T47D (cell line): ENCODE measurements at regions not wholly inside any gene's neighbourhood (a gene's known extent, or its start where the extent isn't known, plus 50 kb on each side); places are given as distances from the start of the nearest gene placed in this dataset.

Source experiments
- DNase-seq, 2 experiments: peaks; one replicate each; pipeline versions ENCODE4 v3.0.0 to v3.0.0-alpha.2; 2011 to 2012; ENCODE audit warnings: low read depth in 1 of 2, low spot score in 1 of 2
- JUND ChIP-seq: IDR thresholded peaks from 2 replicates; pipeline ENCODE4 v1.6.1; 2012; ENCODE audit warnings: low read depth
- in situ Hi-C: cut with HindIII; loops from 2 replicates; pipeline ENCODE4 v1.10.0; 2016; ENCODE audit warnings: low sequenced_read_pairs, low pct_unique_long_range_greater_than_20kb

DNA sequence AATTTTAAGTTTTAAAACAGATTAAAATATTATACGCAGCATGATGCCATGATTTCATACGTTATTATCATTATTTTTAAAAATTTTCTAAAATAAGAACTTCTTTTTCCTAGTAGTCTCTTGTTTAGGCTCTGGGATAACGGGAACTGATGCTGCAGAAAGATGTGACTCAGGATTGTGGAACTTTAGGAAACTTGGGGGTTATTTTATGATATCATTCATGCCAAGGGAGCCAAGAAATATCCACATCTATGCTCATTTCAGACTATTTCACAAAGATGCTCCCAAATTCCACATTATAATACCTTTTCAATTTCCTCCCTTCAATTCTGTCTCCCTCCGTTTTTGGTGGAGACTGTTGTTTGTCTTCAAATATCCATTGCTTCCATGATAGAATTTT, 236.4 kb downstream of the HS3ST3A1 start:
- in situ Hi-C loops, result no loop called here
- no peak for DNase-seq
- TF ChIP-seq JUND, result no peak

DNA sequence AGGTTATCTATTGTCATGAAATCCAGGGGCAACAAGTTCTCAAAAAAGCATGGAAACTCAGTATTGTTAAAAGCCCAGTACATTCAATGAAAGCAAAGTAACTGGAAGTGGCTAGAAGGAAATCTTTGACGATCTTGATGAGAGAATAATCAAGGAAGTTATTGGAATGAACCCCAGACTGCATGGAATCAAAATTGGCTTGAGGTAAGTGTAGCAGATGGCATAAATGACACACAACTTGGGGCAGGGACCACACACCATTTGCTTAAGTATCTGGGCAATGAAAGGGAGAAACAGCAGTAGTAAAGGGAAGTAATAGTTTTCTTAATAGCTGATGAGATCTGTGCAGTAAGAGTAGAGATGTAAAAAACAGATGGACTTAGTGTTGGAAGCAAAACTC, 238.0 kb downstream of the HS3ST3A1 start:
- in situ Hi-C loops, result no loop called here
- no peak for DNase-seq
- TF ChIP-seq JUND, result no peak

DNA sequence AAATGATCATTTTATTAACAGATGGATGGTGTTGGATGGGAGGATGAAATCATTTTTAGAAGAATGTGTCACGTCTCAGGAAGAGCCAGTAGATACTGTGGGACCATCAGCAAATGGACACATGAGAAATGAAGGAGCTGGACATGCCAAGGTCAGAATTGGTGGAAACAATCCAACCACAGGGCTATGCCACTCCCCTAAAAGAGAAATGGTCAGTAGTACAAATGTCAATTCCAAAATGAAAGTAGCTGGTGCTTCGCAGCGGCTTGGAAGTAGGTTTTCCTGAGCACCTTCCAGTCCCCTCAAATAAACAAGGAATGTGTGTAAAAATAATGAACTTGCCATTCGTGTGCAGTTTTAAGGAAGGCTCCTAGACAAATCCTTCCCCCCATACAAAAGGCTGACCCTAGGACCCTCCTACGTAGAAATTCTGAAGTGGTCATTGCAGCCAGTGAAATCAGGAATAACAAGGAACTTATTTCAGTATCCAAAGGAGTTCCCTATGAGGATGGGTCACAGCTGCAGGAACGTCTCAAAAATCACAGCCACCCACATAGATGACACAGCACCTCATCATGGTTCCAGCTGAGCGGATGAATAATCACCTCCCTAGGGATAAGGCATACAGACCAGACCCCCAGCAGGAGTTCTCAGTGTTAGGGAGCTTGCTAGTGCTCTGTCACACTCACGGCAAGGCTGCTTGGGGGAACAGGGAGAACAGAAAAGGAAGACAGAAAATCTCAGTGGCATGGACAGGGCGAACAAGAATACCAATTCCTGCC, 239.2 kb downstream of the HS3ST3A1 start:
- in situ Hi-C loops, result no loop called here
- TF ChIP-seq JUND, result no peak
- DNase-seq, result no peak

DNA sequence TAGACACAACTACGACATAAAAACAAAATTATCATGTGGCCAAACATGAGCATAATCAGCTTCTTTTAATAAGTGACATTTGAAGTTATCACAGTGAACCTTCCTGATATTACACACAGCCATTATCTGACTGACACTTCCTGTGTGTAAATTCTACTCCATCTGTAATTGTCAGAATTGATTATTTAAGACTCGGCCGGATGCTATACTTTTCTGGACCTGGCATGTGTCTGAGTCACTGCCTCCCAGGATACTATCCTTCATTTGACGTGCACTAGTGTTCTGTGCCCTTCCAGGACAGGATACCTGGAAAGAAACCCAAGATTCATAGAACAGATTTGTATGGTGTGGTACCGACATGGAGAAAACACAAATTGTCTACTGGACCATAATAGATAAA, 242.0 kb downstream of the HS3ST3A1 start:
- TF ChIP-seq JUND, result no peak
- no peak for DNase-seq
- in situ Hi-C loops, result no loop called here

DNA sequence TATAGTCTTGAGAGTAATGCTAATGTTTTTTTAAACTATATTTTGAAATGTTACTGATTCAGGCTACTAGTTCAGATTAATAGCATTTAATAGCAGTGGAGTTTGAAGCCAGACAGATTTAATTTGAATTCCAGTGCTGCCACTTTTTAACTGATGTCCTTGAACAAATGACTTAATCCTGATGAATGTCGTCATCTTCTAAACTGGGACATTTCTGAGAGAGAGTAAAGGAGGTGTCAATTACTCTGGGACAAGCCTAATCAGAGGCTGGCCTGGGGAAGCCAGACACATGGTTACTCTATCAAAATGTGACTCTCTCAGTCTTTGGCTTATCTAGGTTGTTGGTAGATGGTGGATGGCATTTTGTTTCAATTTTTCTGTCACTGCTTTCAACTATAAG, 246.7 kb downstream of the HS3ST3A1 start:
- no peak for TF ChIP-seq JUND
- in situ Hi-C loops, result no loop called here

DNA sequence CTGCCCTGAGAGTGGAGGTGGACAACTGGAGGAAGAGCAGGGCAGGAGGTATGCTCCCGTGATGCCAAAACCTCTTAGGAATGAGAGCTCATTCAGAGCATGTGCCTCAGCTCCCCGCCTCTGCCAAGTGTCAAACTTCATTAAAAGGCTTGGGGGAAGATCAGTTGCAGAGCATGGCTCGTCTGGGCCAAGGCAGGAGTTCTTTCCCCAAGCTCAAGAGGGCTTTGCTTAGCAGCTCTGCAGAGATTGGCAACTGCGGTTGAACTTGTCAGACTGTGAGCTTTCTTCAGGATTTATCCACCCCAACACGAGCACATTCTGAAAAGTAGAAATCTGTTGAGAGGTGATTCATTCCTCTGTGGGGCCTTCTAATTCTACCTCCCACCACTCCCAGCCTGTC, 248.1 kb downstream of the HS3ST3A1 start:
- TF ChIP-seq JUND, result no peak
- DNase-seq, result no peak
- in situ Hi-C loops, result no loop called here

More for the DNA sequence above, 246.7 kb downstream of the HS3ST3A1 start:
- no peak for DNase-seq

DNA sequence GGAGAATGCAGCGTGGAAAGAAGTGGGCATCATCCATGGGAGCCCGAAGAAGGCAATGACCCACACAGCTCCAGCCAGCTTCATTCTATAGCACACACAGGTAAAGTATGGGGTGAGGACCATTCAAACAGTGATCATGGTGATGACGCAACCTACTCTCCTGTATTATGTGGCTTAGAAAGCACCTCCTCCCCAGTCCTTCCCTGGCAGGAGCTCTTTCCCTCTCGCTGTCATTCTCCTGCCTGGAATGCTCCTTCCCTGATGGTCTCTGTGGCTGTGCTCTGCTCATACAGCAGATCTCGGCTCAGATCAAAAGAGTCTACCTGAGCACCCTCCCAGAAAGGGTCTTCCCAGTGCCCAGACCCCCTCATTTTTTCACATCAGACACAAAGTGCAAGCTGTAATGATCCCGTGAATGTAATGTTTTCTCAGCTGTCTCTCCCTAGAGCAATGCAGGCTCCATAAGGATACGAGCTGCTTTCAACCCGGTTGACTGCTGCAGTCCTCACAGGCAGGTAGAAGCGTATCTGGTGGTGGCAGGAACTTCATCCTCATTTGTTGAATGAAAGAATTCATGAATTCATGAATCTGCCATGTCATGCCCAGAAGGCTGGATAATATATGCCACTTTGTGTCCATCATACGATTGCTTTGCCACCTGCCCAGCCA, 248.8 kb downstream of the HS3ST3A1 start:
- TF ChIP-seq JUND, result no peak
- in situ Hi-C loops, result no loop called here
- DNase-seq, result no peak

DNA sequence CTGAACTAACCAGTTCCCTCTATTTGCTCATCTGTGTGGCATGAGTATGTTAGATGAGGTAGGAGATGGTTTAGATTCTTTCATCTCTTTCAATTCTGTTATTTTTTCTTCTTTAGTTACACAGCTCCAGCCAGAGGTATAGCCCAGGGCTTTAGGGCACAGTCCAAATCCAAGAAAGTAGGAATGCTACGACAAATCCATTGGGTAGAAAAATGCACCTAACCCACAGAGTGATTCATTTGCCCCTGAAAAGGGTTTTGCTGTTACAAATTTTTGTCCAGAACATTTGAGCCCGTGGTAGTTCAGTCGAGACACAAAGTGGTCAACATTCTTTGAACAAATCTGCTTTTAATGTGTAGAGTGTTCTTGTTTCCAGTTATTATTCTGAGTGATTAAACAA, 250.7 kb downstream of the HS3ST3A1 start:
- in situ Hi-C loops, result no loop called here
- no peak for TF ChIP-seq JUND
- no peak for DNase-seq

GRCh38 chr17:13350466-13350865, 251.3 kb downstream of the HS3ST3A1 start:
- TF ChIP-seq JUND, result no peak
- in situ Hi-C loops, result no loop called here
- DNase-seq, result no peak

GRCh38 chr17:13346996-13347762, 254.6 kb downstream of the HS3ST3A1 start:
- DNase-seq, result no peak
- no peak for TF ChIP-seq JUND
- in situ Hi-C loops, result no loop called here

DNA sequence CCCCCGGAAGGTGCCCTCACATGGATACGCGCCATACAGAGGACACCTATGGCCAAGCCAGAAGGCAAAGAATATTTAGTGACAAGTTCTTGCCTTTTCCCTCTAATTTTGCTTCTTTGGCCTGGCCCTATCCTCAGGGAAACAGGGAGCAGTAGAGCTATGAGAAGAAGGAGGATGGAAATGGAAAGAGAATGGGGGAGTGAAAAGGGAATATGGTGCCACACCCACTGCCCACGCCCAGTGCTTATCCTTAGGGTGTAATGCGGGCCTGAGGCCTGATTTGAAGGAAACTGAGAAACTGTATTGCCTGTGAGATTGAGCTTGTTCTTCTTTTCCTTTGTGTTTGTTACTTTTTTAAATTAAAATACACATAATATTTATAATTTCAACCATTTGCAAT, 255.1 kb downstream of the HS3ST3A1 start:
- TF ChIP-seq JUND, result no peak
- in situ Hi-C loops, result no loop called here
- no peak for DNase-seq

GRCh38 chr17:13346081-13346533, 255.6 kb downstream of the HS3ST3A1 start:
- in situ Hi-C loops, result no loop called here
- DNase-seq, result no peak
- TF ChIP-seq JUND, result no peak

GRCh38 chr17:13338421-13338820, 263.3 kb downstream of the HS3ST3A1 start:
- in situ Hi-C loops, result no loop called here
- no peak for TF ChIP-seq JUND
- no peak for DNase-seq
